Tibial artery (tissue), 4 donors: ENCODE measurements at regions not wholly inside any gene's neighbourhood (a gene's known extent, or its start where the extent isn't known, plus 50 kb on each side); places are given as distances from the start of the nearest gene placed in this dataset.

Source experiments
- DNase-seq, 2 donors: peaks; one replicate each; pipeline ENCODE4 v3.0.0-alpha.2; 2019
- H3K27ac ChIP-seq, 2 donors: fragments of 200-600 bp; sonication (generic) in 1 of 2; 1 replicate in 1 of 2; 2 replicates in 1 of 2; pipeline ENCODE4 v1.5.1; 2018 to 2019; ENCODE audit warnings: mild to moderate bottlenecking in 1 of 2
- H3K27me3 ChIP-seq, 2 donors: fragments of 200-600 bp; sonication (generic) in 1 of 2; one replicate each; pipeline versions ENCODE4 v1.5.1 to v1.6.0; 2016 to 2019
- H3K36me3 ChIP-seq, 3 donors: fragments of 200-600 bp; sonication (generic) in 2 of 3; one replicate each; pipeline ENCODE4 v1.5.1; 2016 to 2019; ENCODE audit warnings: mild to moderate bottlenecking in 2 of 3
- H3K4me1 ChIP-seq, 4 donors: fragments of 200-600 bp; sonication (generic) in 2 of 4; 1 replicate in 3 of 4; 2 replicates in 1 of 4; pipeline ENCODE4 v1.5.1; 2016 to 2019
- H3K4me3 ChIP-seq, 2 donors: fragments of 200-600 bp; sonication (generic) in 1 of 2; 1 replicate in 1 of 2; 2 replicates in 1 of 2; pipeline ENCODE4 v1.5.1; 2018 to 2019; ENCODE audit warnings: mild to moderate bottlenecking in 2 of 2
- H3K9me3 ChIP-seq, 3 donors: fragments of 200-600 bp; sonication (generic) in 1 of 3; one replicate each; pipeline ENCODE4 v1.5.1; 2016 to 2019
- intact Hi-C: fragments of 100-400 bp; cut with DNase I; formaldehyde crosslinking; loops from one replicate; pipeline ENCODE4 v1.15.0; 2023; ENCODE audit warnings: low total_unique reads
- TF ChIP-seq, protein P1 (sequence below), 2 experiments: fragments of 200-600 bp in 1 of 2; fragments of 450-650 bp in 1 of 2; IDR thresholded peaks; one replicate each; pipeline ENCODE4 v1.5.1; 2017 to 2019; ENCODE audit warnings: antibody characterized with exemption in 2 of 2, mild to moderate bottlenecking in 1 of 2, moderate library complexity in 1 of 2

GRCh38 chr5:34574936-34575467, 81.1 kb upstream of the RAI14 start:
- Histone ChIP-seq H3K27ac (no peak overlapping the region), H3K9me3 (no peaks in the 10 kb centered on the region), H3K4me1 (peaks cover 0 to 19% (median 3%) of the 10 kb centered on the region in 4 donors), H3K27me3 (no peaks in the 10 kb centered on the region), H3K36me3 (no peaks in the 10 kb centered on the region), H3K4me3 (no peak overlapping the region)
- TF ChIP-seq, protein P1, sequence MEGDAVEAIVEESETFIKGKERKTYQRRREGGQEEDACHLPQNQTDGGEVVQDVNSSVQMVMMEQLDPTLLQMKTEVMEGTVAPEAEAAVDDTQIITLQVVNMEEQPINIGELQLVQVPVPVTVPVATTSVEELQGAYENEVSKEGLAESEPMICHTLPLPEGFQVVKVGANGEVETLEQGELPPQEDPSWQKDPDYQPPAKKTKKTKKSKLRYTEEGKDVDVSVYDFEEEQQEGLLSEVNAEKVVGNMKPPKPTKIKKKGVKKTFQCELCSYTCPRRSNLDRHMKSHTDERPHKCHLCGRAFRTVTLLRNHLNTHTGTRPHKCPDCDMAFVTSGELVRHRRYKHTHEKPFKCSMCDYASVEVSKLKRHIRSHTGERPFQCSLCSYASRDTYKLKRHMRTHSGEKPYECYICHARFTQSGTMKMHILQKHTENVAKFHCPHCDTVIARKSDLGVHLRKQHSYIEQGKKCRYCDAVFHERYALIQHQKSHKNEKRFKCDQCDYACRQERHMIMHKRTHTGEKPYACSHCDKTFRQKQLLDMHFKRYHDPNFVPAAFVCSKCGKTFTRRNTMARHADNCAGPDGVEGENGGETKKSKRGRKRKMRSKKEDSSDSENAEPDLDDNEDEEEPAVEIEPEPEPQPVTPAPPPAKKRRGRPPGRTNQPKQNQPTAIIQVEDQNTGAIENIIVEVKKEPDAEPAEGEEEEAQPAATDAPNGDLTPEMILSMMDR (IDR thresholded peaks at IDR 0.05) = no peak
- intact Hi-C loops = no loop called here
- DNase-seq = no peak

DNA sequence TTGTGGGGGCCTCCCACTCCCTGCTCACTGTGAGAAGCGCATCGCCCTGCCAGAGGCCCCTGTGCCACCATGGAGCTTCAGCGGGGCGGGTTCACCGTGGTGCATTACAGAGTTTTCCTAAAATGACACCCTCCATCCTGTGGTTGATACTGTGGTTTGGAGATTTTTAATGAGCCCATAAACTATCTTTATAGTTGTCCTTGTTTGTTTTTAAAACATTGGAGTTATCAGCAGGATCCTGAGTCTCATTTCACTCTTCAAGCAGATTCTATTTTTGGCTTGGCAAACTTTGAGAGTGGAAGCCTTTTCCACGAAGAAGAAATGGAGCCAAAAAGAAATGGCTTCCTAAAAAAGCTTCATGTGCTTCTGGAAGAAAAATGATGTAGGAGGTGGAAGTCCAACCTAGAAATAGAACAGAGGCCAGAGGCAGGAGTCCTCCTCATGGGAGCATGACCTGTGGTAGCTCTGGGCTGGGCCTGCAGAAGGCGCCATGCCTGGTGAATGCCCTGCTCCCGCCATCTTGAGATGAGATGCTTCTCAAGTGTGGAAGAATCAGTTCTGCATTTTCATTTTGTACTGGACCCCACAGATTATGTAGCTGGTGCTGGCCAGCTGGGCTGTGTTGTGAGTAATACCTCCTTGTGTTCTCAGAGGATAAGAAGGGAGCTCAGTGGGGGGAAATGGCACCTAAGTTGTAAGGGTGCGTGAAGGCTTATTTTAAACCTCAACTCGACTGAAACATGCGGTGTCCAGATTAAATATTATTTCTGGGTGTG, 79.0 kb upstream of the RAI14 start:
- H3K4me1 ChIP-seq = peaks cover 0 to 6% (median 3%) of the 10 kb centered on the region in 4 donors
- no peak for DNase-seq
- no peaks in the 10 kb centered on the region for H3K9me3 ChIP-seq
- no peaks in the 10 kb centered on the region for H3K36me3 ChIP-seq
- TF ChIP-seq, protein P1 (IDR thresholded peaks at IDR 0.05) = no peak
- intact Hi-C loops = no loop called here
- H3K4me3 ChIP-seq = no peak overlapping the region
- H3K27me3 ChIP-seq = no peaks in the 10 kb centered on the region
- peak overlapping the region; percentile 33 to 52 for H3K27ac ChIP-seq

- no peaks in the 10 kb centered on the region for H3K36me3 ChIP-seq
- H3K4me1 ChIP-seq = peaks cover 0 to 6% (median 3%) of the 10 kb centered on the region in 4 donors
- no peaks in the 10 kb centered on the region for H3K27me3 ChIP-seq
- DNase-seq = no peak
- TF ChIP-seq, protein P1 (IDR thresholded peaks at IDR 0.05) = no peak
- intact Hi-C loops = no loop called here
- H3K4me3 ChIP-seq = no peak overlapping the region
- no peak overlapping the region for H3K27ac ChIP-seq
- no peaks in the 10 kb centered on the region for H3K9me3 ChIP-seq
These were observed 77.2 kb upstream of the RAI14 start for GRCh38 chr5:34578962-34579361.

- DNase-seq = no peak
- H3K36me3 ChIP-seq = no peaks in the 10 kb centered on the region
- no peak overlapping the region for H3K4me3 ChIP-seq
- H3K27ac ChIP-seq = no peak overlapping the region
- intact Hi-C loops = no loop called here
- no peaks in the 10 kb centered on the region for H3K9me3 ChIP-seq
- peaks cover 0 to 6% (median 3%) of the 10 kb centered on the region in 4 donors for H3K4me1 ChIP-seq
- H3K27me3 ChIP-seq = no peaks in the 10 kb centered on the region
- TF ChIP-seq, protein P1 (IDR thresholded peaks at IDR 0.05) = no peak
These were observed 75.1 kb upstream of the RAI14 start for GRCh38 chr5:34580983-34581382.

DNA sequence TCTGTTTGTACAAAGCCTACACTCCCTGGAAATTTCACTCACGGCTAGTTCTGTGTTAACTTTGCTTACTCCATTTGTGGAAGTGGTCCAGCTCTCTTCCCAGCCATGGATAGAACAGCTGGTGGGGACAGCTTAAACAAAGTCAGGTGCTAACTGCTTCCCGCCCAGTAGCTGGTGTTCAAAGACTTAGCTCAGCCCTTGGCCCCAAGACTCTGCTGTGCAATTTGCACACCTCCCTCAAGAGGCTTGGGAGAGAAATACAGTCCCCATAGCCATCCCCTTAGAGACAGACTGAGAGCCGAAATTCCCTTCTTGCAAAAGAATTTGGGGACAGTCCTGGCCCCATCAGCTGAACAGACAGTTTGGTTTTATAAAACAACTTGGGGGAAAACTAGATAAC, 73.8 kb upstream of the RAI14 start:
- TF ChIP-seq, protein P1 (IDR thresholded peaks at IDR 0.05) = no peak
- Histone ChIP-seq H3K27me3 (no peaks in the 10 kb centered on the region), H3K4me3 (no peak overlapping the region), H3K4me1 (peaks cover 0 to 3% (median 0%) of the 10 kb centered on the region in 4 donors), H3K9me3 (no peaks in the 10 kb centered on the region), H3K27ac (no peak overlapping the region), H3K36me3 (no peaks in the 10 kb centered on the region)
- no peak for DNase-seq
- intact Hi-C loops = no loop called here
